Activated CD4-positive, alpha-beta T cell treated with anti-CD3 and anti-CD28 coated beads, Interleukin-2, amount 10 ng/mL, durations not matched to agents 24 days and 14 days (primary cell): ENCODE measurements at regions not wholly inside any gene's neighbourhood (a gene's known extent, or its start where the extent isn't known, plus 50 kb on each side); places are given as distances from the start of the nearest gene placed in this dataset.

Source experiments
- DNase-seq: peaks from one replicate; pipeline ENCODE4 v3.0.0; 2022
- H3K27ac Mint-ChIP-seq: one replicate; pipeline ENCODE4 v1.8.0; 2022; ENCODE audit warnings: mild to moderate bottlenecking, mixed read lengths
- H3K27me3 Mint-ChIP-seq: one replicate; pipeline ENCODE4 v1.8.0; 2022; ENCODE audit warnings: mixed read lengths
- H3K36me3 Mint-ChIP-seq: one replicate; pipeline ENCODE4 v1.8.0; 2022; ENCODE audit warnings: low read depth, mild to moderate bottlenecking, mixed read lengths
- H3K4me1 Mint-ChIP-seq: one replicate; pipeline ENCODE4 v1.8.0; 2021; ENCODE audit warnings: mixed read lengths
- H3K4me3 Mint-ChIP-seq: one replicate; pipeline ENCODE4 v1.8.0; 2022; ENCODE audit warnings: mild to moderate bottlenecking, moderate library complexity, mixed read lengths
- H3K9me3 Mint-ChIP-seq: one replicate; pipeline ENCODE4 v1.8.0; 2021; ENCODE audit warnings: mixed read lengths
- intact Hi-C: fragments of 100-400 bp; cut with micrococcal nuclease; formaldehyde crosslinking; loops from one replicate; pipeline ENCODE4 v1.15.1; 2023

DNA sequence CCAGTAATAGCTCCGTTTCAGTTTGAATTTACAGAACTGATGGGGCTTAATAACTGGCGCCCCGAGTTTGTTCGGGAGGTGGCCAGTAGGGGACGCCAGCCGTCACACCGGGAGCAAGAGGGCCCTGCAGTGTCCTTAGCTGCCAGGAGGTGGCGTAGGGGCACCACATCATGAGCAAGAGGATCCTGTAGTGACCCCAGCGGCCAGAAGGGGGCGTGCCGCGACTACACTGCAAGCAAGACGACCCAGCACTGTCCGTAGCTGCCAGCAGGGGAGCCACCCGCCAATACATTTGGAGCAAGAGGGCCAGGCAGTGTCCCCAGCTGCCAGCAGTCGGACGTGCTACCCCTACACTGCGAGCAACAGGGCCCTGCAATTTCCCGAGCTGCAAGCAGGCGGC, 663.7 kb upstream of the B3GAT1 start:
- Mint-ChIP-seq H3K36me3 (no peaks in the 10 kb centered on the region), H3K27me3 (no peaks in the 10 kb centered on the region)

DNA sequence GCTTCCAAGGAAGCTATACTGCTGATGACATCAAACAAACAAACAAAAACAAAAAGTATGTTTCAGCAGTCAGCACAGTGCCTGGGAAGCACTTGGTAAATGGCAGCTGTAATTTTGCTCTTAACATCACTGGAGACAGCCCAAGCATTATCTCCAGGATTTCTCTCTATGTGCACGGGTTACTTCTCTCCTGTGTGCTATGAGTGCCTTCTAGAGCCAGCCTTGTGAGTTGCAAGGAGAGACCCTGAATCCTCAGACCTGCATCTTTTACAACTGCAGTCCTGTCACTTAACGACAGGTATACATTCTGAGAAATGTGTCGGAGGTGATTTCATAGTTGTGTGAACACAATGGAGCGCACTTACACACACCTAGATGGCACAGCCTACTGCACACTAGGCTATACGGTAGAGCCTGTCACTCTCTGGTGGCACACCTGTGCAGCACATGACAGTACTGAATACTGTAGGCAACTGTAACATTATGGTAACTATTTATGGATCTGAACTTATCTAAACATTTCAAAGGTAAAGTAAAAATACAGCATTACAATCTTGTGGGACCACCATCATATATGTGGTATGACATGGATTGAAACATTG, 662.5 kb upstream of the B3GAT1 start:
- H3K36me3 Mint-ChIP-seq, result no peaks in the 10 kb centered on the region
- no peak for DNase-seq
- H3K9me3 Mint-ChIP-seq, result no peaks in the 10 kb centered on the region
- H3K4me3 Mint-ChIP-seq, result no peak overlapping the region
- H3K4me1 Mint-ChIP-seq, result no peaks in the 10 kb centered on the region
- intact Hi-C loops, result no loop called here
- no peaks in the 10 kb centered on the region for H3K27me3 Mint-ChIP-seq
- H3K27ac Mint-ChIP-seq, result no peak overlapping the region

More for the DNA sequence above, 663.7 kb upstream of the B3GAT1 start:
- peak; percentile 81 for DNase-seq
- Mint-ChIP-seq H3K4me3 (no peak overlapping the region), H3K27ac (no peak overlapping the region), H3K4me1 (no peaks in the 10 kb centered on the region), H3K9me3 (no peaks in the 10 kb centered on the region)
- intact Hi-C loops, result no loop called here

DNA sequence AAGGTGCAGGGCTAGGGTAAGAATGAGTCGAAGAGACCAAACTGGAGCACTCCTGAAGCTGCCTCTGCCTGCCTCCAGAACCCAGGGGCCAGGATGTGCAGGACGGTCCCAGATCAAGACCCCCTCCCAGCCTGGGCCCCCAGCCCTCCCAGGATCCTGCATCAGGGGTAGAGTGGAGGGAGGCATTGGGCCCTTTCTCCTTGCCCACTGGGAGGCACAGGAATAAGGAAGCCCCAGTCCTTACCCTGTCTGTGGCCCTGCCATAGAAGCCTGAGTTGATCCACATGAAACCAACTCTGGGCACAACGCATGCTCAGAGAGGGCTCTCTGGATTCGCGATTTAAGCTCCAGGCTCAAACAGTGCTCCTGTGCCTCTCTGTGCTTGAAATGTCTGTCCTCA, 661.8 kb upstream of the B3GAT1 start:
- no peak overlapping the region for H3K4me3 Mint-ChIP-seq
- intact Hi-C loops, result no loop called here
- H3K27ac Mint-ChIP-seq, result no peak overlapping the region
- DNase-seq, result no peak
- H3K36me3 Mint-ChIP-seq, result no peaks in the 10 kb centered on the region
- H3K4me1 Mint-ChIP-seq, result no peaks in the 10 kb centered on the region
- no peaks in the 10 kb centered on the region for H3K27me3 Mint-ChIP-seq
- no peaks in the 10 kb centered on the region for H3K9me3 Mint-ChIP-seq

DNA sequence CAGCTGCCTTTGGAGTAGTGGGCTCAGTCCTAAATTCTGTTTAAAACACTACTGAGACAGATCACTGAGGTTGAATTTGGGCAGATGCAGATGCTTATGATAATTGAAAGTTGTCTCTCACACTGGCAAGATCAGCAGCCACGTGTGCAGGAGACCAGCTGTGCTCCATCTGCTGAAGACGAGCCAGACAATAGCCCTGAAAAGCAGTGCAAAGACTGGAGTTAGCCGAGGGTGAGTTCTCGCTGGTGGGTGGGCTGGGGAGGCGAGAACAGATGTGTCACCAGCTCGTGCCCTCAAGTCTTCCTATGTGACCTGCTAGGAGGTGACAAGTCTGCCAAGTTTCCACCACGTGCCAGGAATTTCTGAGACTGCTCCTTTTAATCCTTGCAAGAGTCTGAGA, 661.3 kb upstream of the B3GAT1 start:
- no peaks in the 10 kb centered on the region for H3K27me3 Mint-ChIP-seq
- intact Hi-C loops, result no loop called here
- no peak for DNase-seq
- no peaks in the 10 kb centered on the region for H3K9me3 Mint-ChIP-seq
- no peaks in the 10 kb centered on the region for H3K36me3 Mint-ChIP-seq
- H3K4me1 Mint-ChIP-seq, result no peaks in the 10 kb centered on the region
- no peak overlapping the region for H3K27ac Mint-ChIP-seq
- H3K4me3 Mint-ChIP-seq, result no peak overlapping the region

DNA sequence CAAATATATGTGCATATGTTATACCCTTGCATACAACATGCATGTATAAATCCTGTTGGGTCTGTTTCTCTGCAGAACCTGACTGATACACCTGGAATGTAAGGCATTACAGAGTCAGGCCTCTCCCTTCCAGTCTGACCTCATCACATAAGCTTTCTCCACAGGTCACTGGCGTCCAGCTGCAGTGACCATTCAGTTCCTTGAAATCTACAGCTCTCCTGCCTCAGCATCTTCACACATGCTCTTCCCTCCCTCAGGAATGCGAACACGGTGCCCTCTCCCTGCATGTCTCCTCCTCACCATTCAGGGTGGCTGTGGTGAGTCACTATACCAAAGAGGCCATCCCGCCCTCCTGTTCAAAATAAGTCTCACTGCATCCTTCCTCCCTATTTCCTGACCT, 657.8 kb upstream of the B3GAT1 start:
- Mint-ChIP-seq H3K36me3 (no peaks in the 10 kb centered on the region), H3K9me3 (no peaks in the 10 kb centered on the region), H3K27me3 (no peaks in the 10 kb centered on the region), H3K4me1 (no peaks in the 10 kb centered on the region), H3K4me3 (no peak overlapping the region), H3K27ac (no peak overlapping the region)
- DNase-seq, result no peak
- intact Hi-C loops, result no loop called here

DNA sequence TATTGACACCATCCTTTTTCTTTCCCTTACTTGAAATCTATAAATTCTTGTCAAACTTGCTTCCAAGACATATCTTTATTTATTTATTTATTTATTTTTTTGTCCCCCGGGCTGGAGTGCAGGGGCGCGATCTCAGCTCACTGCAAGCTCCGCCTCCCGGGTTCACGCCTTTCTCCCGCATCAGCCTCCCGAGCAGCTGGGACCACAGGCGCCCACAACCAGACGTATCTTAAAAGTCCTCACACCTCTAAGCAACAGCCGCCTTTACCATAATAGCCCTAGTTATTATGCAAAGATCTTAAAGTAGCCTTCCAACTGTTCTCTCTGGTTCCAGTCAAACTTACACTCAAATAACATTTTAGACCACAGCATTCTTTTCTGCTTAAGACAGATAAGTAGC, 657.0 kb upstream of the B3GAT1 start:
- intact Hi-C loops, result no loop called here
- Mint-ChIP-seq H3K4me1 (no peaks in the 10 kb centered on the region), H3K9me3 (no peaks in the 10 kb centered on the region), H3K36me3 (no peaks in the 10 kb centered on the region), H3K27me3 (no peaks in the 10 kb centered on the region), H3K27ac (no peak overlapping the region), H3K4me3 (no peak overlapping the region)
- DNase-seq, result no peak

DNA sequence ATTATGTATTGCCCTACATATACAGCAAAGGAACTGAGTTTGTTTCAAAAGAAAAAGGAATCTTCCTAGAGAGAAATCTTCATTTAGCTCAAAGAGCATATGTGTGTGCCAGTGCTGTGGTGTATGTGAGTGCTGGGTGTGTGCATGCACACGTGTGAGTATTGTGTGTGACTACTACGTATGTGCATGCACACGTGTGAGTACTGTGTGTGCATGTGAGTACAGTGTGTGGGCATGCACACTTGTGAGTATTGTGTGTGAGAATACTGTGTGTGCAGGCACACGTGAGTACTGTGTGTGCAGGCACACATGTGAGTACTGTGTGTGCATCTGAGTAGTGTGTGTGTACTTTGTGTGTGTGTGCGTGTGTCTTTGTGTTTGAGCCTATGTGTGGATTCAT, 651.0 kb upstream of the B3GAT1 start:
- Mint-ChIP-seq H3K27me3 (no peaks in the 10 kb centered on the region), H3K4me1 (no peaks in the 10 kb centered on the region), H3K36me3 (no peaks in the 10 kb centered on the region), H3K27ac (no peak overlapping the region), H3K4me3 (no peak overlapping the region), H3K9me3 (no peaks in the 10 kb centered on the region)
- intact Hi-C loops, result no loop called here
- no peak for DNase-seq

DNA sequence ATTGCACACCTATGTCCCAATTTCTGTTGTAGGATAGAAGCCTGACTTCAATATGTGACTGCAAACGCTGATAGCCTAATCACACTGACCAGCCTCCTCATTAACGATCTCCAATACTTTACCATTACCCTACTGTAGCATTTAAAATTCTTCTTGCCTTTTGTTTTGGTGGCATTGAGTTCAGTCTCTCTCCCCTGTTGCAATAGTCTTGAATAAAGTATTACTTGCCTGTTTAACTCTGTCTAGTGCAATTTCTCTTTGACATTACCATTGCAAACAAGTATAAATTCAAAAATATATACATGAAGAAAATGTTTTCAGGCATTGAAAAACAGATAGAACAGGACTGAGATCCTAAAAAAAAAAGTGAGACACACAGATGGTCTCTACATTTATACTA, 649.1 kb upstream of the B3GAT1 start:
- Mint-ChIP-seq H3K27ac (no peak overlapping the region), H3K9me3 (no peaks in the 10 kb centered on the region), H3K36me3 (no peaks in the 10 kb centered on the region), H3K4me1 (no peaks in the 10 kb centered on the region), H3K4me3 (no peak overlapping the region), H3K27me3 (no peaks in the 10 kb centered on the region)
- intact Hi-C loops, result no loop called here
- no peak for DNase-seq

DNA sequence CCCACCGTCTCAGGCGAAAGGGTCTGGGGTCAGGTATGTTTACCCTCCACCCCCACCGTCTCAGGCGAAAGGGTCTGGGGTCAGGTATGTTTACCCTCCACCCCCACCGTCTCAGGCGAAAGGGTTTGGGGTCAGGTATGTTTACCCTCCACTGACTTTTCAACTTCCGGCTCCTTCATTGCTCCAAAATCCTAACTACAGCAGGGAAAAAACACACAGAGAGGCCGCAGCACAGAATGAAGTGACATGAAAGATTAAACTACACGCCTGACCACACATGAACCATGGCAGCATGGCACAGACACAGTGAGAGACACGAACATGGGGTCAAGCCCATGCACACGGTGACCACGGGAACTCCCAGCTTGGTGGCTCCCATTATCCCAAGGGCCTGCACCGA, 634.9 kb upstream of the B3GAT1 start:
- no peak overlapping the region for H3K27ac Mint-ChIP-seq
- intact Hi-C loops, result no loop called here
- H3K27me3 Mint-ChIP-seq, result no peaks in the 10 kb centered on the region
- H3K4me1 Mint-ChIP-seq, result no peaks in the 10 kb centered on the region
- H3K36me3 Mint-ChIP-seq, result no peaks in the 10 kb centered on the region
- no peak for DNase-seq
- no peak overlapping the region for H3K4me3 Mint-ChIP-seq
- H3K9me3 Mint-ChIP-seq, result no peaks in the 10 kb centered on the region

DNA sequence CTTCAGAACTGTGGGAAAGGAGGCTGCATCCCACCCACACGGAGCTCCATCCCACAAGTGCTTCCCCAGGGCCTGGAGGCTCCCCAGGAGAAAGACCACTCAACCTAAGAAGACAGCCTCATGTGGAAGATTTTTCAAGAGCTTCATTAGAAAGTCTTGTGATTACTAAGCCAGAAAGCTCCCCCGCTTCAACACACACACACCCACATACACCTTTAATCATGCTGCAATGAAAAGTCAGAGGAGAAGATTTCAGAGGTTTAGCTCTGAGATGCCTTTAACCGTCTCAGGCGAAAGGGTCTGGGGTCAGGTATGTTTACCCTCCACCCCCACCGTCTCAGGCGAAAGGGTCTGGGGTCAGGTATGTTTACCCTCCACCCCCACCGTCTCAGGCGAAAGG, 634.5 kb upstream of the B3GAT1 start:
- intact Hi-C loops, result no loop called here
- H3K4me3 Mint-ChIP-seq, result no peak overlapping the region
- no peaks in the 10 kb centered on the region for H3K36me3 Mint-ChIP-seq
- no peak overlapping the region for H3K27ac Mint-ChIP-seq
- H3K4me1 Mint-ChIP-seq, result no peaks in the 10 kb centered on the region
- H3K27me3 Mint-ChIP-seq, result no peaks in the 10 kb centered on the region
- H3K9me3 Mint-ChIP-seq, result no peaks in the 10 kb centered on the region
- no peak for DNase-seq

DNA sequence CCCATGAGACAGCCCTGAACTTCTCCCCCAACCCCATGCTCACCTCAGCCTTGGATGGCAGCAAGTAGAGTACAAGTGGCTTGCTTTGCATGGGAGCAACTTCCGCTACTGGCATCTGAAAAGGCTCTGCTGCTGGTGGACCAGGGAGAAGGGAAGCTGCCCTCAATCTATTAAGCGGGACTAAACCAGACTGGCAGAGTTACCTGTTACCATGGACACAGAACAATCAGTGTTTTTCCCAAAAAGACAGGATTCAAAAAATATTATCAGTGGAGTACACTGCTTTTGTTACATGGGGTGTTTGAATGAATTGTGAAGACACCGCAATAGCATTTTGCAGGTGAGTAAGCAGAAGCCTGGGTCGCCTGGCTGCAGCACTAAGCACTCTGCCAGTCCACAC, 631.4 kb upstream of the B3GAT1 start:
- no peak for DNase-seq
- Mint-ChIP-seq H3K9me3 (no peaks in the 10 kb centered on the region), H3K4me1 (no peaks in the 10 kb centered on the region), H3K27ac (no peak overlapping the region), H3K4me3 (no peak overlapping the region), H3K36me3 (no peaks in the 10 kb centered on the region), H3K27me3 (no peaks in the 10 kb centered on the region)
- intact Hi-C loops, result no loop called here

DNA sequence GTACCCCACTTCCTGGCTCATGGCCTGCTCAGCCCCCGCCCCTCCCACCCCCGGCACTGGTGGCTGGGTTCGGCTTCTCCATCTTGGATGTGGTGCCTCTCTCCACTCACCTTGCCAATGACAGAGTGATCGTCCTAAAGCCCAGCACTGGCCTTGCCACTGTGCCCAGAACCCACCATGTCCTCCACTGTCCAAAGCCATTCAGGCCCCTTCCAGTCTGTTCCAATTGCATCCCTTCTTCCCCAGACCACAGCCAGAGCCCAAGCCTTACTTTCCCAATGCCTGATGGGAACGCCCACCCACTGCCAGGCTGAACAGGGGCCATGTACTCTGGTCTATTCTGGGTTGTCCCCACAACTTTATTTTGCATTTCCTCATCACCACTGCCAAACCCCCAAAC, 625.8 kb upstream of the B3GAT1 start:
- Mint-ChIP-seq H3K4me3 (no peak overlapping the region), H3K27me3 (no peaks in the 10 kb centered on the region), H3K36me3 (no peaks in the 10 kb centered on the region), H3K4me1 (no peaks in the 10 kb centered on the region), H3K27ac (no peak overlapping the region), H3K9me3 (peaks cover 5% of the 10 kb centered on the region)
- intact Hi-C loops, result no loop called here
- DNase-seq, result no peak

DNA sequence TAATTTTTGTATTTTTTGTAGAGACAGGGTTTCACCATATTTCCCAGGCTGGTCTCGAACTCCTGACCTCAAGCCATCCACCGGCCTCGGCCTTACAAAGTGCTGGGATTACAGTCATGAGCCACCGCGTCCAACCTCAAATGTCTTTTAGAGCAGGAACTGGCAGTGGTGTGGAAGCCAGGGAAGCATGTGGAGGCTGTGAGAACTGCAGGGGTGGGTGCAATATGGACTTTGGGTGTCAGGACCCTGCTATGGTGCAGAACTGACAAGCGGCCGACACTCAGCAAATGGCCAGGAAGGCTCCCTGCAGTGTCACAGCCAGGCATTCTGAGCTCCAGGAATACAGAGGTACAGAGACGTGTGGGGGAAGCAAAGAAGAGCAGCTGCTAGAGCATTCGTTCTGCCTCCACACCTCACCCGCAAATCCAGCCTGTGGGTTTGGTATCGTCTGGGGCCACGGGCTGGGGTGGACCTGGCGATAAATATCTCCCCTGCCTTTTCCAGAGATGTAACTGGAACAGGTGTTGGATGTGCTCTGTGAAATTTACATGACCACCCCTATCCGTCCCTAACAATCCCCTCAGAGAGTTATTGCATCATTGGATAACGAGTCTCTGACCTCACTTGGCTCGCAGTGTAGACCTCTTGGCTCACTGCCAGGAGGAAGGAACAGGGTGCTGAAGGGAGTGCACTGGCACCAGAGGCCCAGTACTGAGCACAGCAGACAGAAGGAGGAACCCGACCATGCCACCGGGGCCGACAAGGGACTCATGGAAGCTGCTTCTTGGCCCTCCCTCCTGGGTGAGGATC, 624.7 kb upstream of the B3GAT1 start:
- H3K27me3 Mint-ChIP-seq, result no peaks in the 10 kb centered on the region
- no peaks in the 10 kb centered on the region for H3K4me1 Mint-ChIP-seq
- peaks cover 5% of the 10 kb centered on the region for H3K9me3 Mint-ChIP-seq
- H3K27ac Mint-ChIP-seq, result no peak overlapping the region
- no peak for DNase-seq
- no peak overlapping the region for H3K4me3 Mint-ChIP-seq
- intact Hi-C loops, result no loop called here
- no peaks in the 10 kb centered on the region for H3K36me3 Mint-ChIP-seq

DNA sequence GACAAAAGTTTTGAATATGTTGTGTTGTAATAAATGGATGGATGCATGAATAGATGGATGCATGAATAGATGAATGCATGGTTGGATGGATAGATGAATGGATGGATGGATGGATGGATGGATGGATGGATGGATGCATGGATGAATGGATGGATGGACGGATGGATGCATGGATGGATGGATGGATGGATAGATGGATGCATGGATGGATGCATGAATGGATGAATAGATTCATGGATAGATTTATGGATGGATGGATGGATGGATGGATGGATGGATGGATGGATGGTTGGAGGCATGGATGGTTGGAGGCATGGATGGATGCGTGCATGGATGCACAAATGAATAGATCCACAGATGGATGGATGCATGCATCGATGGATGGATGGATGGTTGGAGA, 623.2 kb upstream of the B3GAT1 start:
- Mint-ChIP-seq H3K4me1 (no peaks in the 10 kb centered on the region), H3K27ac (no peak overlapping the region), H3K9me3 (peaks cover 5% of the 10 kb centered on the region), H3K27me3 (no peaks in the 10 kb centered on the region), H3K4me3 (no peak overlapping the region), H3K36me3 (no peaks in the 10 kb centered on the region)
- intact Hi-C loops, result no loop called here
- no peak for DNase-seq

DNA sequence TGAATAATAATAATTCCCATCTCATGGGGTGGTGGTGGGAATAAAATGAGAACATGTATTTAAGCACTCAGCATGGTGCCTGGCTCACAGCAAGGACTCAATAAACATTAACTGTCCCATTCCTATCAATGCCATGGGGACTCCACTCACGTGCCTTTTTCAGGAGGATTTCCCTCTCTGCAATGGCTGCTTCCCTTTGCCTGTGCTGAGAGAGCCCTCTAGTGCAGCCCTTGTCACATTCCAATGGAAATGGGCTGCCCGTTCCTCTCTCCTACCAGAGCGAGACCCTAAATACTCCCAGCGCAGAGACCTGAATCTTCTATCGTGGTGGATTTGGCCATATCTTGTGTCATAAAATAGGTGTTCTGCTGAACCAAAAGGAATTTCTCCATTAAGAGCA, 621.5 kb upstream of the B3GAT1 start:
- no peaks in the 10 kb centered on the region for H3K4me1 Mint-ChIP-seq
- intact Hi-C loops, result no loop called here

More for the DNA sequence above, 621.5 kb upstream of the B3GAT1 start:
- H3K36me3 Mint-ChIP-seq, result no peaks in the 10 kb centered on the region
- H3K4me3 Mint-ChIP-seq, result no peak overlapping the region
- no peak for DNase-seq
- peaks cover 5% of the 10 kb centered on the region for H3K9me3 Mint-ChIP-seq
- no peak overlapping the region for H3K27ac Mint-ChIP-seq
- H3K27me3 Mint-ChIP-seq, result no peaks in the 10 kb centered on the region
